ENCODE measurements at regions not wholly inside any gene's neighbourhood (a gene's known extent, or its start where the extent isn't known, plus 50 kb on each side); places are given as distances from the start of the nearest gene placed in this dataset.

DNA sequence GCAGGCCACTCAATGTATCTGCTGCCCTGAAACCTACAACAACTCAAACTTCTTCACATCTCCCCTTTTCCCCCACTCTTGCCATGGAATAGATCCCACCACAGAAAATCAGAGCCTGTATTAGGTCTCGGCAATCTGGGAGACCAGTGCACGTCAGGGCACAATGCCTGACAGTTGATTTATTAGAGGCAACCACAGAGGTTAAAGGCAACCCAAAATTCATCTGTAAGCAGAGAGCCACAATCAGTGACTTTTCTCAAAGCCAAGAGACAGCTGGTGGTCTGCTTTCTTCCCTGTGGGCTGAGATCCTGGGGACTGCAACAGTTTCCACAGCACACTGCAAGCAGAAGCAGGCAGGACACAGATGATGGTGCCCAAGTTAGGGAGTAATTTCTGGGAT, 169.0 kb upstream of the NTF3 start:
- Histone ChIP-seq H3K27me3 (ENCODE audit: insufficient read depth) (no peaks in the 10 kb centered on the region), H3K27ac (ENCODE audit: low read depth) (no peak overlapping the region), H3K36me3 (ENCODE audit: insufficient read depth) (no peaks in the 10 kb centered on the region), H3K4me3 (no peak overlapping the region), H2AFZ (no peak overlapping the region), H3K9me2 (ENCODE audit: insufficient read depth) (no peaks in the 10 kb centered on the region; the same call in 1 of the 2 replicates), H4K20me1 (replicated peaks; ENCODE audit: insufficient read depth) (no peaks in the 10 kb centered on the region), H3K79me2 (replicated peaks; ENCODE audit: insufficient read depth) (no peaks in the 10 kb centered on the region), H3K4me1 (ENCODE audit: insufficient read depth) (peaks cover 17% of the 10 kb centered on the region), H3K4me2 (no peak overlapping the region), H3F3A (replicated peaks; ENCODE audit: low read depth) (no peaks in the 10 kb centered on the region)
- TF ChIP-seq ZNF114 (CRISPR knock-in tag; IDR thresholded peaks at IDR 0.05) (no peak), CREB1 (CRISPR knock-in tag; IDR thresholded peaks at IDR 0.05; ENCODE audit: low read depth) (no peak), POLR2AphosphoS5 (IDR thresholded peaks at IDR 0.05; ENCODE audit: low read depth) (no peak), REST (IDR thresholded peaks at IDR 0.05; ENCODE audit: unreplicated experiment) (no peak), NANOG (IDR thresholded peaks at IDR 0.05; ENCODE audit: borderline replicate concordance) (no peak)
- TF ChIP-seq, protein P1, sequence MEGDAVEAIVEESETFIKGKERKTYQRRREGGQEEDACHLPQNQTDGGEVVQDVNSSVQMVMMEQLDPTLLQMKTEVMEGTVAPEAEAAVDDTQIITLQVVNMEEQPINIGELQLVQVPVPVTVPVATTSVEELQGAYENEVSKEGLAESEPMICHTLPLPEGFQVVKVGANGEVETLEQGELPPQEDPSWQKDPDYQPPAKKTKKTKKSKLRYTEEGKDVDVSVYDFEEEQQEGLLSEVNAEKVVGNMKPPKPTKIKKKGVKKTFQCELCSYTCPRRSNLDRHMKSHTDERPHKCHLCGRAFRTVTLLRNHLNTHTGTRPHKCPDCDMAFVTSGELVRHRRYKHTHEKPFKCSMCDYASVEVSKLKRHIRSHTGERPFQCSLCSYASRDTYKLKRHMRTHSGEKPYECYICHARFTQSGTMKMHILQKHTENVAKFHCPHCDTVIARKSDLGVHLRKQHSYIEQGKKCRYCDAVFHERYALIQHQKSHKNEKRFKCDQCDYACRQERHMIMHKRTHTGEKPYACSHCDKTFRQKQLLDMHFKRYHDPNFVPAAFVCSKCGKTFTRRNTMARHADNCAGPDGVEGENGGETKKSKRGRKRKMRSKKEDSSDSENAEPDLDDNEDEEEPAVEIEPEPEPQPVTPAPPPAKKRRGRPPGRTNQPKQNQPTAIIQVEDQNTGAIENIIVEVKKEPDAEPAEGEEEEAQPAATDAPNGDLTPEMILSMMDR (conservative IDR thresholded peaks at IDR 0.05; ENCODE audit: low read depth in 2 of 2) = no peak
- Mint-ChIP-seq H3K4me1 (peaks cover 14% of the 10 kb centered on the region), H3K4me3 (no peak overlapping the region), H3K9me3 (no peaks in the 10 kb centered on the region), H3K27ac (no peak overlapping the region), H3K36me3 (ENCODE audit: low read depth) (no peaks in the 10 kb centered on the region), H3K27me3 (ENCODE audit: insufficient read depth, low read depth, poor library complexity) (no peaks in the 10 kb centered on the region)
- no peak for DNase-seq (ENCODE audit: low spot score)
- no peak for ATAC-seq

DNA sequence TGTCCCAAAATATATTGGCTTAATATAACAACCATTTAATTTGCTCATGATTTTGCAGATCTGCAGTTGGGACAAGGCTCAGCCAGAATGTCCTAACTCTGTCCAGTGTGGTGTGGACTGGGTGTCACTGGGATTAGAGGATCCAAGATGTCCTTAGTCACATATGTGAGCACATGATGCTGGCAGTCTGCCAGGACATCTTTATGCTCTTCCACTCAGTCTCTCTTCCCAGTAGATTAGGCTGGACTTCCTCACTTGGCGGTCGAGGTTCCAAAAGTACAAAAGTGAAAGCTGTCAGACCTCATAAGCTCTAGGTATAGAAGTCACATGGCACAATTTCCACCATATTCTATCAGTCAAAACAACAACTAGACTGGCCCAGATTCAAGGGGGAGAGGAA, 167.9 kb upstream of the NTF3 start:
- ATAC-seq (no peak), DNase-seq (ENCODE audit: low spot score) (no peak)
- no peaks in the 10 kb centered on the region for H3K79me2 ChIP-seq (replicated peaks; ENCODE audit: insufficient read depth)
- no peak overlapping the region for H3K4me3 ChIP-seq
- H3K27ac Mint-ChIP-seq = no peak overlapping the region
- no peaks in the 10 kb centered on the region; the same call in 1 of the 2 replicates for H3K9me2 ChIP-seq (ENCODE audit: insufficient read depth)
- no peaks in the 10 kb centered on the region for H3K27me3 ChIP-seq (ENCODE audit: insufficient read depth)
- no peaks in the 10 kb centered on the region for H3K9me3 Mint-ChIP-seq
- H3K27ac ChIP-seq (ENCODE audit: low read depth) = no peak overlapping the region
- H3K27me3 Mint-ChIP-seq (ENCODE audit: insufficient read depth, low read depth, poor library complexity) = peaks cover 2% of the 10 kb centered on the region
- H3K4me2 ChIP-seq = no peak overlapping the region
- H3K4me1 Mint-ChIP-seq = peaks cover 12% of the 10 kb centered on the region
- H3K4me3 Mint-ChIP-seq = no peak overlapping the region
- H3F3A ChIP-seq (replicated peaks; ENCODE audit: low read depth) = no peaks in the 10 kb centered on the region
- H4K20me1 ChIP-seq (replicated peaks; ENCODE audit: insufficient read depth) = no peaks in the 10 kb centered on the region
- no peaks in the 10 kb centered on the region for H3K36me3 Mint-ChIP-seq (ENCODE audit: low read depth)
- peaks cover 14% of the 10 kb centered on the region for H3K4me1 ChIP-seq (ENCODE audit: insufficient read depth)
- H2AFZ ChIP-seq = no peak overlapping the region
- H3K36me3 ChIP-seq (ENCODE audit: insufficient read depth) = no peaks in the 10 kb centered on the region
- TF ChIP-seq JUNB (IDR thresholded peaks at IDR 0.05; ENCODE audit: unreplicated experiment) (no peak), CREB1 (CRISPR knock-in tag; IDR thresholded peaks at IDR 0.05; ENCODE audit: low read depth) (no peak), ZNF114 (CRISPR knock-in tag; IDR thresholded peaks at IDR 0.05) (no peak), ZNF462 (CRISPR knock-in tag; IDR thresholded peaks at IDR 0.05) (no peak)
- TF ChIP-seq, protein P1 (conservative IDR thresholded peaks at IDR 0.05; ENCODE audit: low read depth in 2 of 2) = no peak
